Tibial nerve (tissue), 4 donors: ENCODE measurements at regions not wholly inside any gene's neighbourhood (a gene's known extent, or its start where the extent isn't known, plus 50 kb on each side); places are given as distances from the start of the nearest gene placed in this dataset.

Source experiments
- CTCF ChIP-seq, 5 experiments: fragments of 200-600 bp in 3 of 5; fragments of 450-650 bp in 2 of 5; sonication (generic) in 3 of 5; IDR thresholded peaks; one replicate each; pipeline ENCODE4 v1.5.1; 2016 to 2019; ENCODE audit warnings: antibody characterized with exemption in 5 of 5, mild to moderate bottlenecking in 3 of 5, moderate library complexity in 2 of 5
- EP300 ChIP-seq, 2 donors: sonication (generic); formaldehyde crosslinking; IDR thresholded peaks; one replicate each; pipeline ENCODE4 v1.6.1; 2017; ENCODE audit warnings: antibody characterized with exemption in 2 of 2, mild to moderate bottlenecking in 1 of 2

GRCh38 chr13:31588893-31589292, 150.4 kb upstream of the RXFP2 start:
- TF ChIP-seq CTCF (IDR thresholded peaks at IDR 0.05) (no peak), EP300 (IDR thresholded peaks at IDR 0.05) (no peak)
